T47D (cell line): ENCODE measurements at regions not wholly inside any gene's neighbourhood (a gene's known extent, or its start where the extent isn't known, plus 50 kb on each side); places are given as distances from the start of the nearest gene placed in this dataset.
"Not testable (repeated sequence)": the region's sequence is repeated elsewhere in the genome, so short reads cannot be mapped to it uniquely, and the experiment has no call there.

ENCODE experiments used
- DNase-seq, 2 experiments: peaks; one replicate each; pipeline versions ENCODE4 v3.0.0 to v3.0.0-alpha.2; 2011 to 2012; ENCODE audit warnings: low read depth in 1 of 2, low spot score in 1 of 2
- JUND ChIP-seq: IDR thresholded peaks from 2 replicates; pipeline ENCODE4 v1.6.1; 2012; ENCODE audit warnings: low read depth
- in situ Hi-C: cut with HindIII; loops from 2 replicates; pipeline ENCODE4 v1.10.0; 2016; ENCODE audit warnings: low sequenced_read_pairs, low pct_unique_long_range_greater_than_20kb

- in situ Hi-C loops, result no loop called here
- TF ChIP-seq JUND, result no peak
- no peak for DNase-seq
Measured at GRCh38 chr2:14872779-14873325, 240.3 kb downstream of the LRATD1 start.

- no peak for TF ChIP-seq JUND
- no peak for DNase-seq
- in situ Hi-C loops, result no loop called here
Measured at GRCh38 chr2:14881651-14882327, 249.3 kb downstream of the LRATD1 start.

GRCh38 chr2:14884651-14885050 is 252.1 kb downstream of the LRATD1 start:
- in situ Hi-C loops, result no loop called here
- DNase-seq, result no peak
- no peak for TF ChIP-seq JUND

- TF ChIP-seq JUND, result no peak
- in situ Hi-C loops, result no loop called here
- no peak for DNase-seq
Measured at GRCh38 chr2:14891546-14891945, 259.0 kb downstream of the LRATD1 start.

DNA sequence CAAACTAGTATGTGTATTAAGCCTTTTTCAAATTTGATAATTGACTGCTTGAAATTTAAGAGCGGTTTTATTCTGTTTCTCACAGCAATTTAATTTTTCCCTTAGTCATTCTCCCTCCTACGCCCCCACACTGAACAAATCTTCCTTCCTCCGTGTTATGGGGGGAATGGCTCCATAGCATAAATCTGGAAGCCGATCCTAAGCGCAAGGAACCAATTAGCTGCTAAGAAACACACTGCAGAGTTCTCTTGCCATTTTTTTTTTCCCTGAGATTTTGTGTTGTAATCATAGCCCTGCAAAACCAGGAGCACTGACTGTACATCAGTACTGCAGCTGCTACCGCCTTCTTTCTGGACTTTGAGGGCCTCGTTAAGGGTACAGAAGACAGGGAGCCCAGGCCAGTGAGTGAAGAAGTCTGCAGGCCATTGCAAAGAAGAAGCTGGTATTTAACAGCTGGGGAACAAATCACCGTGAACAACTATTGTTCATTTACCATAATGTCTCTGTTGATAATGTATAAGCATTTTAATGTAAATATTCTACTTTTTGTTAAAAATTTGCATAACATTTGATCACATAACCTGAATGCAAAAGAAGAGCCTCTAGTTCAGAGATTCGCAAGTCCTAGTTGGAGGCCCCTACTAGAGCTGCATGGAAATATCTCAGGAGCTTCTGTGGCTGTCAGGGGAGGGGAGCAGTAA is 264.0 kb downstream of the LRATD1 start:
- in situ Hi-C loops, result no loop called here

GRCh38 chr2:14899621-14900414 is 267.3 kb downstream of the LRATD1 start:
- in situ Hi-C loops, result no loop called here
- TF ChIP-seq JUND, result no peak
- no peak for DNase-seq

More for the DNA sequence above, 264.0 kb downstream of the LRATD1 start:
- DNase-seq, result no peak
- no peak for TF ChIP-seq JUND

DNA sequence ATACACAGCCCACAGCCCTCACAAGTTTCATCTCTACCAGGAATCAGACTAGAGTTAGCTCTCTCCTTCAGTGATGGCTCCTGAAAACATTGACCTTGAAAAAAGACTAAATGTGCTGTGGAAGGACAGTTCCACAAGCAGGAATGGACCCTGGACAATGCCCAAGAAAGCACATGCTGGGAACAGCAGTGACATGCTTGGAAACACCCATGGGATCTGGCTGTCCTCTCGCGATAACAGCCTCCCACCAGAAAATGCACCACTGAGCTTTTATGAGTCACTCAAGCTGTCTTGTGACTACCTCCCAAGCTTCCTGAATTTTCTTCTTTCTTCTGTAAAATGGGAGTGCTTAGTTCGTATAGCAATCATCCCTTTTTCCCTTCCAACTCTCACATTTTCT is 269.2 kb downstream of the LRATD1 start:
- no peak for DNase-seq
- TF ChIP-seq JUND, result no peak
- in situ Hi-C loops, result no loop called here

- in situ Hi-C loops, result no loop called here
- TF ChIP-seq JUND, result no peak
Measured at GRCh38 chr2:14902953-14903352, 270.4 kb downstream of the LRATD1 start.

GRCh38 chr2:14903709-14904374 is 271.3 kb downstream of the LRATD1 start:
- peak in 1 of 2 experiments; percentile 51 for DNase-seq
- in situ Hi-C loops, result no loop called here
- no peak for TF ChIP-seq JUND

More at GRCh38 chr2:14902953-14903352, 270.4 kb downstream of the LRATD1 start:
- no peak for DNase-seq

DNA sequence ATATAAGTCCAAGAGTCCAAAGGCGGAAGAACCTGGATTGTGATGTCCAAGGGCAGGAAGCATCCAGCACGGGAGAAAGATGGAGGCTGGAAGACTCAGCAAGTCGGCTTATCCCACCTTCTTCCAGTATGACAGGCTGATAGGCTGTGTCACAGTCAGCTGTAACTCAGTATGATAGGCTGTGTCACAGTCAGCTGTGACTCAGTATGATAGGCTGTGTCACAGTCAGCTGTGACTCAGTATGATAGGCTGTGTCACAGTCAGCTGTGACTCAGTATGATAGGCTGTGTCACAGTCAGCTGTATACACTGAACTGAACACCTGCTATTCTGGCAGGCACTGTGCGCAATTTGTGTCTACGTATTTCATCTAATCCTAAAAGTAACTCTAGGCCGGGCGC is 271.9 kb downstream of the LRATD1 start:
- DNase-seq, in situ Hi-C loops: not testable (repeated sequence)

- in situ Hi-C loops, result no loop called here
Measured at GRCh38 chr2:14905571-14905970, 273.1 kb downstream of the LRATD1 start.

GRCh38 chr2:14907014-14907612 is 274.6 kb downstream of the LRATD1 start:
- peak in 1 of 2 experiments; percentile 41 for DNase-seq

More at GRCh38 chr2:14905571-14905970, 273.1 kb downstream of the LRATD1 start:
- DNase-seq, result no peak
- no peak for TF ChIP-seq JUND

More at GRCh38 chr2:14907014-14907612, 274.6 kb downstream of the LRATD1 start:
- in situ Hi-C loops, result no loop called here
- no peak for TF ChIP-seq JUND
